Midbrain (tissue), 1 donor: ENCODE measurements at regions not wholly inside any gene's neighbourhood (a gene's known extent, or its start where the extent isn't known, plus 50 kb on each side); places are given as distances from the start of the nearest gene placed in this dataset.

Experiments
- DNase-seq: peaks from one replicate; lab custom pipeline; 2025; lab: John Stamatoyannopoulos, UW

GRCh38 chr14:22456998-22457594 is 131.9 kb downstream of the DAD1 start:
- no peak for DNase-seq

DNA sequence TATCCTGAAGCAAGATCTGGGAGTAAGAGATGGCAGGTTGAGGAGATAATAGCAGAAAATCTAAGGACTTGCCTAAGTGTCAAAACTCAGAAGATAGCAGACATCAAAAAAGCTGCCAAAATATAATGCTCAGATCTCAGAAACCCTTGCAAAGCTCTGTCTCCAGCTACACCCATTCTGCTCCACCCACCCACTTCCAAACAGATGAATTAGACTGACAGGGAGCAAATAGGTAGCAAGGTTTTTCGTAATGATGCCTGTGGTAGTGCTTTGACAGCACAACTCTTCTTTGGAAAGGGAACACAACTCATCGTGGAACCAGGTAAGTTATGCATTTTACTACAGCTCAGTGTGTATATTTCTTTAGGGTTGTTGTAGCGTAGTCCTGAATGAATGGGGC is 132.6 kb downstream of the DAD1 start:
- DNase-seq: no peak

GRCh38 chr14:22452330-22452729 is 136.7 kb downstream of the DAD1 start:
- no peak for DNase-seq

DNA sequence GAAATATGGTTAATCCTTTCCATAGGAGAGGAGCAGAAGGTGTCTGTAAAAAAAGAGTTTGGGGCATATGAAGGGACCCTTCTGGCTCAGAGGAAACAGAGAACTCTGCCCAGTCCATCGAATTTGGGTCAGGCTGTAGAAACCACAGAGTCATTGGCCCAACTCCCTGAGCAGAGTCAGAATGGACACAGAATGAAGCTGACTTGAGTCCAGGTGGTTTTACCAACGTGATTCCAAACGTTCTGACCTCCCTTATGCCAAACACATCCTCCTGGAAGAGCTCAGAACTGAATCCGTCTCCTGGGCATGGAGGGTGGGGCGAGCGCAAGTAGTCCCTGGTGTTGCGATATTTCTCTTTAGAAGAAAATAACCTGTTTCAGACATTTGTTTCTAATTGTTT is 138.8 kb downstream of the DAD1 start:
- DNase-seq: no peak

DNA sequence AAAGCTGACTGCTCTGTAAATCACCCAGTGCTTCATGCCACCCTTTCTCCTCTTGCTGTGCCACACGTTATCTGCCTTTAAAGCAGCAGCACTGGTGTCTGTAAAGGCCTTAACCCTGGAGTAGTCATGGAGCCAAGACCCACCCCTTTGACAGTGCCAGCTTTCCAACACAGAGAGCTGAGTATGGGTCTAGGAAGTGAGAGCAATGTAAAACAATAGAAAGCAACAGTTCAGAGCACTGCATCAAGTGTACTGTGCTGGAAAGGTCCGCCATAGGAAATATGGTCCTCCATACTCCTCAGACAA is 139.5 kb downstream of the DAD1 start:
- no peak for DNase-seq

- no peak for DNase-seq
Observed at GRCh38 chr14:22448905-22449599, 140.0 kb downstream of the DAD1 start.

- DNase-seq: no peak
Observed at GRCh38 chr14:22448035-22448904, 140.8 kb downstream of the DAD1 start.

DNA sequence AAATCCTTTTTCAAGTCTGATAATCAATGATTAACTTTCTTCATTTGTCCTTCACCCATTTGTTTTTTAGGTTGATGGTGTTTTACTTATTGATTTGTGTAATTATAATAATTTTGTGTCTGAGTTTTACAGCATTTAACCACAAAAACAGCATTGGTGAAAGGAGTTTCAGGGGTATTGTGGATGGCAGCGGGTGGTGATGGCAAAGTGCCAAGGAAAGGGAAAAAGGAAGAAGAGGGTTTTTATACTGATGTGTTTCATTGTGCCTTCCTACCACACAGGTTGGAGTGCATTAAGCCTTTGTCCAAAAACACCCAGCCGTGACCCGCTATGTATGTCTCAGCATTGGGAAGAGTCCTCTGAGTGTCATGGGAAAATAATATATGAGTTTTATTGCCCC is 150.3 kb downstream of the DAD1 start:
- no peak for DNase-seq

- DNase-seq: no peak
Observed at GRCh38 chr14:22434901-22435550, 154.0 kb downstream of the DAD1 start.

- DNase-seq: no peak
Observed at GRCh38 chr14:22434030-22434429, 155.0 kb downstream of the DAD1 start.

- DNase-seq: no peak
Observed at GRCh38 chr14:22433069-22433468, 156.0 kb downstream of the DAD1 start.

DNA sequence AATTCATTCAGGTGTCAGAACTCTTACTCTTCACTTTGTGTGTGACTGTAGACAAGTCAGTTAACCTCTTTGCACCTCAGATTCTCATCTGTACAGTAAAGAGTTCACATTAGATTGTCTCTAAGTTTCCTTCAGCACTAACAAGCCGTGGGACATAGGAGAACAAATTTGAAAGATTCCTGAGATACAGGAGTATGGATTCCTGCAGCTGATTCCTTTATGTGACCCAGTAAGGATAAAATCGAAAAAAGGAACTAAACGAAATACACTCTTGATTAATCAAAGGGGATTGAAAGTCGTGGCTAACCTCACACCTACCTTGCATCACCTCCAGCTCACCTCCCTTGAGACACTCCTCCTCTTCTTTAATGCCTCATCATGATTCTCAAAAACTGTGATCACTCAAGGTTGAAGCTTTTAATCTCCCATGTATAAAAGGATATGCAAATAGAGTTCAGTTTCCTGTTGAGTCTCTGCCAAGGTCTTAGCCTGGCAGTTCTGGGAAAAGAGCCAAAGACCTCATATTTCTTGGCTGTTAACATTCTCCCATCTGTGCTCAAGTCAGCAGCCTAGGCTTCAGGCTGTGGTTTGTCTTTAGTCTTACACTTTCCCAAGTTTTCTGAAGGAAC is 156.6 kb downstream of the DAD1 start:
- peak; percentile 88 for DNase-seq

DNA sequence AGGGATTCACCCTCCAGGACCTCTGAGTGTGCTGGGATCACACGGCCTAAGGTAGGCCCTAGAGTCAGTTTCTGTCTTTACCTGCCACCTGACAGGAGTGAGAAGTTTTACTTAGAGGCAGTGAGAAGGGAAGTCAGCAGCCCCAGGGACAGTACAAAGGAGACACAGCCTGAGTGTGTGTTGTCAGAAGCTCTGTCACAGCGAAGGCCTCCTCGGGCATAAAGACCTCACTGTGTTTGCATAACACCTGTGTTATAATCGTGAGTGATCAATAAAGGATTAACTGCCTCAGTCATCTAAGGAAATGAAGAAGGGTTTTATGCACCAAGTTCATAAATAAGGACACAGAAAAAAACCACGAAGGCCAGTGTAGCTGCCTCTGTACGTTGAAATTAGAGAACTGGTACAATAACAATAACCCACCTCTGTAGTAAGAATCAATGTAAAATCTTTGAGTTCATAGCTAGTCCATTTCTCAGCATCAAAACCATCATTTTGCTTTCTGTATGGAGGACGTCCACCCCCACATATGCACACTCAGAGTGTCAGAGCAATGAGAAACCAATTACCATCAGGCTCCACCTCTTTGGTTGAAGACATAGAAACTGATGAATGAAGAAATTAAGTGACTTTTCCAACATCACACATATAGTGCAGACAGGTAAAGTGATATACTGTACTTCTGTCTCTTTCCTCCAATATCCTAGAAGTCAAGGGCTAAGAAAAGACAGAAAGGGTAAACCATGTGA is 159.3 kb downstream of the DAD1 start:
- no peak for DNase-seq

DNA sequence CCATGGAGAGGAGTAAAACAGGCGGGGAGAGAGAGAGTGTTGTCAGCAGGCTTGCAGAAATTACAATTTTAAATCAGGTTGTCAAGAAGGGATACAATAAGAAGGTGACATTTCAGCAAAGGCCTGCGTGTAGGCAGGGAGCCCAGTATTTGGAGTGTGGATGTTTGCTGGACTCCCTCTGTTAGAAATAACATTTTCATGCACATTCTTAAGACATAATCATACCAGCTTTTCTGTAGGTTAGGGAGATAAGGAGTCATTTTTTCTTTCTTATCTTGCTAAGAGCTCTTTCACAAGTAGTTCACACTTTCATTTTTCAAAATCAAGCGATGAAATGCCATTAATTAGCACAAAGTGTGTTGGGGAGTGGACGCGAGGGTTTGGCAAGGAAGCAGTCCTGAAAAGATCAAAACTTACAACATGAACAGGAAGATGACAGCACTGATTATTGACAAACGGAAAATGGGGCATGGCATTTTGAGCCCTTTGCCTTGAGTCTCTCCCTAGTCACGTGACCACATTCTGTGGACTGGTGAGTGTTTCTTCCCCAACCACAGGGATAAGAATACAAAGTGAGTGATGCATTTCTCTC is 160.2 kb downstream of the DAD1 start:
- DNase-seq: no peak

GRCh38 chr14:22427771-22428231 is 161.2 kb downstream of the DAD1 start:
- peak; percentile 11 for DNase-seq

GRCh38 chr14:22426711-22427110 is 162.3 kb downstream of the DAD1 start:
- DNase-seq: no peak

DNA sequence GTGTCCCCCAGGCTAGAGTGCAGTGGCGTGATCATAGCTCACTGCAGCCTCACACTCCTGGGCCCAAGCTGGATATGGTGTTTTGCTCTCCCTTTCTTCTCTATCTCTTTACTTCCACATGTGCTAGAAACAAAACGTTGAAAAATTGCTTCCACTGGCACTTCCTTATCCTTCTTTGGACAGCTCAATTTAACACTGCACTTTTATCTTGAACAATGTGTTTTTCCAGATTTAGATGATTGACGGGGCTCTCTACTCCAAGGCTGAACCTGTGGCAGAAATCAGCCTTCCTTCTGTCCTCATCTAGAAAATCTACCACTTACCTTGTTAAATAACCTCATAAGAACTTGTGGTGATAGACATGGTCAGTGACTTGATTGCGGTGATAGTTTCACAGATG is 165.1 kb downstream of the DAD1 start:
- no peak for DNase-seq

DNA sequence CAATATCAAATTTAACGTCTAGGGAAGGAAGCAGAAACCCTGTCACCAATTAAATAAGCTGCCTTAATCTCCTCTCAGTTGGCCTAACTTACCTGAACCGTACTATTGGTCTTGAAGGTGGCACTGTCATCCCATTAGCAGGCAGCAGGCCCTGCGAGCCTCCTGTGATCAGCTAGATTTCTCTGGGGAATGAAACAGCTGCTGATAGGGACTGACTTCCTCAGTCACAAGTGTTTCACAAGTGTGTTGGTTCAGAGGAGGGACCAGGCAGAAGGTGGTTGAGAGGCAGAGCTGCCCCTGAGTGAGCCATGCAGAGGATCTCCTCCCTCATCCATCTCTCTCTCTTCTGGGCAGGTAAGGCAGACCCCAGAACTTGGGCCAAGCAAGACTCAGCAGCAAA is 166.8 kb downstream of the DAD1 start:
- no peak for DNase-seq

GRCh38 chr14:22420598-22421186 is 168.3 kb downstream of the DAD1 start:
- DNase-seq: no peak

DNA sequence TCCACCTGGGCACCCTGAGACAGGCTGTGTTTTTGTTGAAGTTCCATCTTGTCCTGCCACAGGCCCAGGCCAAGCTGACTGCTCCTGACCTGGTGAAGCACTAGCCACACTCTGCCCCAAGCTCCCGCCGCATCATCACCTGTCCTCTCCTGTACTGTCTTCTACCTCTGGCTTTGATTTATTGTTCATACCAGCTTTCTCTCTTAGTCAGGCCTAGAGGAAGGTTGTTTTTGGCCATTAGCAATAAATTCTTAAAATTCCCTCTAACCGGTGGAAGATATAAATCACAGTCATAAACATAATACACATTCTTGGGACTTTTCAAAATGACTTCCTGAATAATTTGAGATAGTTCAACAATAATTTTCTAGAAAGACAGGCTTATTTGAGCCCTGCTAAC is 169.4 kb downstream of the DAD1 start:
- DNase-seq: no peak

- no peak for DNase-seq
Observed at GRCh38 chr14:22418631-22419030, 170.4 kb downstream of the DAD1 start.
